Ovary (tissue), 7 donors: ENCODE measurements at regions not wholly inside any gene's neighbourhood (a gene's known extent, or its start where the extent isn't known, plus 50 kb on each side); places are given as distances from the start of the nearest gene placed in this dataset.
"Not testable (repeated sequence)": the region's sequence is repeated elsewhere in the genome, so short reads cannot be mapped to it uniquely, and the experiment has no call there.

ENCODE experiments used
- DNase-seq, 5 donors: peaks; one replicate each; pipeline ENCODE4 v3.0.0-alpha.2; 2019 to 2020
- H3K27ac ChIP-seq, 2 donors: fragments of 200-600 bp; one replicate each; pipeline versions ENCODE4 v1.5.1 to v1.8.0; 2019 to 2022
- H3K27me3 ChIP-seq: fragments of 200-600 bp; one replicate; pipeline ENCODE4 v1.8.0; 2022
- H3K36me3 ChIP-seq: fragments of 200-600 bp; sonication (generic); one replicate; pipeline ENCODE4 v1.5.1; 2019
- H3K4me1 ChIP-seq: one replicate; pipeline ENCODE4 v1.8.1; 2013; ENCODE audit warnings: mild to moderate bottlenecking, moderate library complexity; ENCODE audit not compliant: insufficient read depth
- H3K4me3 ChIP-seq: fragments of 200-600 bp; sonication (generic); one replicate; pipeline ENCODE4 v1.5.1; 2017
- H3K9me3 ChIP-seq, 2 donors: fragments of 200-600 bp in 1 of 2; sonication (generic) in 1 of 2; one replicate each; pipeline versions ENCODE4 v1.5.1 to v1.8.1; 2013 to 2019; ENCODE audit warnings: mild to moderate bottlenecking in 1 of 2, moderate library complexity in 1 of 2
- EP300 ChIP-seq: sonication (generic); formaldehyde crosslinking; IDR thresholded peaks from one replicate; pipeline ENCODE4 v1.6.1; 2017; ENCODE audit warnings: antibody characterized with exemption
- POLR2A ChIP-seq: fragments of 450-650 bp; IDR thresholded peaks from one replicate; pipeline ENCODE4 v1.6.1; 2017; ENCODE audit warnings: antibody characterized with exemption, mild to moderate bottlenecking, moderate library complexity
- WGBS, 3 donors: extraction: QIAGEN DNeasy Blood & Tissue Kit in 1 of 3; methylation state at CpG; one replicate each; pipeline versions ENCODE4 v1.1.5 to v1.1.7; 2013 to 2017; 5-methylcytosine and 5-hydroxymethylcytosine counted together
- intact Hi-C, 4 donors: fragments of 100-400 bp; cut with DNase I; formaldehyde crosslinking; loops; one replicate each; pipeline versions ENCODE4 v1.11.0 to v1.15.1; 2022 to 2023
- TF ChIP-seq, protein P1 (sequence below), 3 donors: fragments of 450-650 bp in 2 of 3; fragments of 200-600 bp in 1 of 3; IDR thresholded peaks; one replicate each; pipeline versions ENCODE4 v1.5.1 to v1.8.0; 2016 to 2022; ENCODE audit warnings: antibody characterized with exemption in 3 of 3, mild to moderate bottlenecking in 1 of 3
- donor health status: DM: no; HTN: no; CAD: no; lungs with moderate emphysema.
- donor health status: DM: no; HTN: no; CAD: no.
- donor health status: Bipolar disorder and iron deficiency.
- donor health status: DM: no; HTN: no; CAD: no.
- donor health status: DM: yes; HTN: yes; CAD: no.

DNA sequence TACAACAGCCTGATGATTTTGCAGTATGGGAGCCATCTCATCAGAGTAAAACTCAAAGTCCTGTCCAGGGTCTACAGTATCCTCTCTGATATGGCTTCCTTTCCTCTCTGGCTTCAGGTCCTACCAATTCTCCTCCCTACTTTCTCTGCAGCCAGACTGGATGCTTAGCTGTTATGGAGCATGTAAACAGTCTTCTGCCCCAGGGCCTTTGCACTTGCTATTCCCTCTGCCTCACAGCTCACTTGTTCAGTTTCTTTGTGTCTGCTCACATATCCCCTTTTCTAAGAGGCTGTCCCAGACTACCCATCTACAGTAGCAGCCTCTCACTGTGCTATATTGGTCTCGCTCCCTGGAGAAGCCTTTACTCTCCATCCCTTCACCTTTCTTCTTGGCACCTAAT lies 62.2 kb downstream of the TLNRD1 start:
- TF ChIP-seq, protein P1, sequence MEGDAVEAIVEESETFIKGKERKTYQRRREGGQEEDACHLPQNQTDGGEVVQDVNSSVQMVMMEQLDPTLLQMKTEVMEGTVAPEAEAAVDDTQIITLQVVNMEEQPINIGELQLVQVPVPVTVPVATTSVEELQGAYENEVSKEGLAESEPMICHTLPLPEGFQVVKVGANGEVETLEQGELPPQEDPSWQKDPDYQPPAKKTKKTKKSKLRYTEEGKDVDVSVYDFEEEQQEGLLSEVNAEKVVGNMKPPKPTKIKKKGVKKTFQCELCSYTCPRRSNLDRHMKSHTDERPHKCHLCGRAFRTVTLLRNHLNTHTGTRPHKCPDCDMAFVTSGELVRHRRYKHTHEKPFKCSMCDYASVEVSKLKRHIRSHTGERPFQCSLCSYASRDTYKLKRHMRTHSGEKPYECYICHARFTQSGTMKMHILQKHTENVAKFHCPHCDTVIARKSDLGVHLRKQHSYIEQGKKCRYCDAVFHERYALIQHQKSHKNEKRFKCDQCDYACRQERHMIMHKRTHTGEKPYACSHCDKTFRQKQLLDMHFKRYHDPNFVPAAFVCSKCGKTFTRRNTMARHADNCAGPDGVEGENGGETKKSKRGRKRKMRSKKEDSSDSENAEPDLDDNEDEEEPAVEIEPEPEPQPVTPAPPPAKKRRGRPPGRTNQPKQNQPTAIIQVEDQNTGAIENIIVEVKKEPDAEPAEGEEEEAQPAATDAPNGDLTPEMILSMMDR (IDR thresholded peaks at IDR 0.05), result no peak
- TF ChIP-seq EP300 (no peak), POLR2A (no peak)
- no peak overlapping the region for H3K4me3 ChIP-seq
- no peaks in the 10 kb centered on the region for H3K4me1 ChIP-seq
- H3K27ac ChIP-seq, result no peak overlapping the region
- no peaks in the 10 kb centered on the region for H3K27me3 ChIP-seq
- WGBS, 3 donors, result 94 to 98% (median 96%) methylated on average over 1 of the region's 1 CpG
- intact Hi-C loops, result no loop called here
- no peaks in the 10 kb centered on the region for H3K9me3 ChIP-seq
- H3K36me3 ChIP-seq, result no peaks in the 10 kb centered on the region
- DNase-seq, result no peak

DNA sequence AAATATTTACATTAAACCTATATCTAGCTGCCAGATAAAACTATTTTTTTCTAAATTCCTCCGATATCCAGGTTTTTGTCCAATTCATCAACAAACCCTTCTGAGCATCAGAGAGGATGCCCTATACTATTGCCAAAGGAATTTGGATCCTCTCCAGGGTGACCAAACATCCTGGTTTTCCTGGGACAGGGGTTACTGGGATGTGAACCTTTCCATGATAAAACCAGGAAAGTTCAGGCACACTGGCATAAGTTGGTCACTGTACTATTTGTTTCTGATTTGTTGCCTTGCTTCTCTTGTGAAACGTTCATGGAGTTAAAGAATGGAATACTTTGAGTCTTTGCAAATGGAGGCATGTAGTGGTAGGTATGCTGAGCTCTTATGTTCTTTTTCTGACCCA lies 63.5 kb downstream of the TLNRD1 start:
- Histone ChIP-seq H3K27ac (no peak overlapping the region), H3K4me1 (no peaks in the 10 kb centered on the region), H3K36me3 (no peaks in the 10 kb centered on the region), H3K9me3 (no peaks in the 10 kb centered on the region), H3K27me3 (no peaks in the 10 kb centered on the region), H3K4me3 (no peak overlapping the region)
- intact Hi-C loops, result no loop called here
- TF ChIP-seq EP300 (no peak), POLR2A (no peak)
- TF ChIP-seq, protein P1 (IDR thresholded peaks at IDR 0.05), result no peak
- no peak for DNase-seq
- WGBS, 3 donors, result 25 to 48% (median 31%) methylated on average over 2 of the region's 2 CpGs

DNA sequence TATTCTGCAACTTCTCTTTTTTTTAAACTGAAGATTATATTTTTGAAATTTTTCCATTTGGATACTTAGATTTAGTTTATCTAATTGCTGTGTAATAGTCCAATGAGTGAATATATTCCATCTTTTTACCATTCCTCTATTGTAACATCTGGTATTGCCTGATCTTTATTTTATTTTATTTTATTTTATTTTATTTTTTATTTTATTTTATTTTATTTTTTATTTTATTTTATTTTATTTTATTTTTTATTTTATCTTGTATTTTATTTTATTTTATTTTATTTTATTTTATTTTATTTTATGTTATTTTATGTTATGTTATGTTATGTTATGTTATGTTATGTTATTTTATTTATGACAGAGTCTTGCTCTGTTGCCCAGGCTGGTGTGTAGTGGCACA lies 66.5 kb upstream of the CFAP161 start:
- H3K9me3 ChIP-seq, intact Hi-C loops, H3K27me3 ChIP-seq, H3K36me3 ChIP-seq, H3K4me1 ChIP-seq, H3K27ac ChIP-seq, DNase-seq, H3K4me3 ChIP-seq: not testable (repeated sequence)

DNA sequence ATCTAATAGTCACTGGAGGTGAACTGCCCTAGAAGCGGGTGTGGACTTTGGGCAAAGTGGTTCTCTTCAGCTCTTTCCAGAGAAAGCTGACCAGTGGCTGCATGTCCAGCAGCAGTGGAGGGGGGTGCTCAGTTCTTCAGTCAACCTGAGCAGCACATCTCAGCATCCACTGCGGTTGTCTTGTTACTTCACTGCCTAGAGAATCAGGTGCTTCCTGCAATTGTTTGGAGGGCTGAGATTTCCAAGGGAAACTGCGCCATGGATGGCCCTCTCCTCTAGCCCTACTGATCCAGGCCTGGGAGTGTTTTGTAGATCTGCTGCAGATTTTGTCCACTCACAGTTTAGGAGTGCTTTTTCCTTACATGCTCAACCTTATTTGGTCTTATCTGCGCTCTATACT lies 65.6 kb upstream of the CFAP161 start:
- no peaks in the 10 kb centered on the region for H3K36me3 ChIP-seq
- 91 to 95% (median 94%) methylated on average over 4 of the region's 4 CpGs for WGBS, 3 donors
- H3K9me3 ChIP-seq, result no peaks in the 10 kb centered on the region
- intact Hi-C loops, result no loop called here
- H3K4me1 ChIP-seq, result no peaks in the 10 kb centered on the region
- TF ChIP-seq POLR2A (no peak), EP300 (no peak)
- TF ChIP-seq, protein P1 (IDR thresholded peaks at IDR 0.05), result no peak
- no peak overlapping the region for H3K27ac ChIP-seq
- H3K27me3 ChIP-seq, result no peaks in the 10 kb centered on the region
- no peak overlapping the region for H3K4me3 ChIP-seq
- no peak for DNase-seq

DNA sequence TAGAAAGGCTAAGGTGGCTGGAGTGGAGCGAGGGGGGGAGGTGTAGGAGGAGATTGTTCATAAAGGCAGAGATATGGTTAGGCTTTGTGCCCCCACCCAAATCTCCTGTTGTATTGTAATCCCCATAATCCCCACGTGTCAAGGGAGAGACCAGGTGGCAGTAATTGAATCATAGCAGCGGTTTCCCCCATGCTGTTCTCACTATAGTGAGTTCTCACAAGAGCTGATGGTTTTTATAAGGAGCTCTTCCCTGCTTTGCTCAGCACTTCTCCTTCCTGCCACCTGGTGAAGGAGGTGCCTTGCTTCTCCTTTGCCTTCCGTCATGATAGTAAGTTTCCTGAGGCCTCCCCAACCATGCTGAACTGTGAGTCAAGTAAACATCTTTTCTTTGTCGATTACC lies 64.7 kb upstream of the CFAP161 start:
- no peak for DNase-seq
- H3K27me3 ChIP-seq, result no peaks in the 10 kb centered on the region
- H3K27ac ChIP-seq, result no peak overlapping the region
- H3K36me3 ChIP-seq, result no peaks in the 10 kb centered on the region
- 80 to 86% (median 82%) methylated on average over 5 of the region's 5 CpGs for WGBS, 3 donors
- intact Hi-C loops, result no loop called here
- no peaks in the 10 kb centered on the region for H3K4me1 ChIP-seq
- no peak for TF ChIP-seq EP300
- TF ChIP-seq, protein P1 (IDR thresholded peaks at IDR 0.05), result no peak
- no peak for TF ChIP-seq POLR2A
- H3K9me3 ChIP-seq, result no peaks in the 10 kb centered on the region
- no peak overlapping the region for H3K4me3 ChIP-seq
